Tibial artery (tissue), 4 donors: ENCODE measurements at regions not wholly inside any gene's neighbourhood (a gene's known extent, or its start where the extent isn't known, plus 50 kb on each side); places are given as distances from the start of the nearest gene placed in this dataset.

Source experiments
- DNase-seq, 2 donors: peaks; one replicate each; pipeline ENCODE4 v3.0.0-alpha.2; 2019
- H3K27ac ChIP-seq, 2 donors: fragments of 200-600 bp; sonication (generic) in 1 of 2; 1 replicate in 1 of 2; 2 replicates in 1 of 2; pipeline ENCODE4 v1.5.1; 2018 to 2019; ENCODE audit warnings: mild to moderate bottlenecking in 1 of 2
- H3K27me3 ChIP-seq, 2 donors: fragments of 200-600 bp; sonication (generic) in 1 of 2; one replicate each; pipeline versions ENCODE4 v1.5.1 to v1.6.0; 2016 to 2019
- H3K36me3 ChIP-seq, 3 donors: fragments of 200-600 bp; sonication (generic) in 2 of 3; one replicate each; pipeline ENCODE4 v1.5.1; 2016 to 2019; ENCODE audit warnings: mild to moderate bottlenecking in 2 of 3
- H3K4me1 ChIP-seq, 4 donors: fragments of 200-600 bp; sonication (generic) in 2 of 4; 1 replicate in 3 of 4; 2 replicates in 1 of 4; pipeline ENCODE4 v1.5.1; 2016 to 2019
- H3K4me3 ChIP-seq, 2 donors: fragments of 200-600 bp; sonication (generic) in 1 of 2; 1 replicate in 1 of 2; 2 replicates in 1 of 2; pipeline ENCODE4 v1.5.1; 2018 to 2019; ENCODE audit warnings: mild to moderate bottlenecking in 2 of 2
- H3K9me3 ChIP-seq, 3 donors: fragments of 200-600 bp; sonication (generic) in 1 of 3; one replicate each; pipeline ENCODE4 v1.5.1; 2016 to 2019
- intact Hi-C: fragments of 100-400 bp; cut with DNase I; formaldehyde crosslinking; loops from one replicate; pipeline ENCODE4 v1.15.0; 2023; ENCODE audit warnings: low total_unique reads
- TF ChIP-seq, protein P1 (sequence below), 2 experiments: fragments of 200-600 bp in 1 of 2; fragments of 450-650 bp in 1 of 2; IDR thresholded peaks; one replicate each; pipeline ENCODE4 v1.5.1; 2017 to 2019; ENCODE audit warnings: antibody characterized with exemption in 2 of 2, mild to moderate bottlenecking in 1 of 2, moderate library complexity in 1 of 2

DNA sequence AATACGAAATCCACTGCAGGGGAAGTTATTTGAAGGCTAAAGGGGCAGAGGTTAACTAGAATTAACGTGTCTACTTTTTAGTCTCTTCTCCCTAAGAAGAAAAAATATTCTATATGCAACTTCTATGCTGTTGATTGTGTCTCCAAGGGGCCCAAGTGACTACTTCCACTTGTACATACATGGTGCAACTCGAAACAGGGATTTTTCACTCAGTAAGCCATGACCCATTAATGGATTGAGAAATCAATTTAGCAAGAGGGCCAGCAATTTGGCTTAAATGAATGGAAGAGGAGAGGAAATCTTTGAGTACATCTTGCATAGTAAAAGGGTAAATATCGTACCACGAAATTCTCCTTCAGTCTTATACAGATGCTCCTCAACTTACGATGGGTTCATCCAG, 151.1 kb upstream of the HES1 start:
- Histone ChIP-seq H3K4me3 (no peak overlapping the region), H3K36me3 (no peaks in the 10 kb centered on the region), H3K4me1 (peaks cover 0 to 9% (median 5%) of the 10 kb centered on the region in 4 donors), H3K27me3 (peaks cover 0 to 23% of the 10 kb centered on the region in 2 donors), H3K9me3 (no peaks in the 10 kb centered on the region), H3K27ac (no peak overlapping the region)
- DNase-seq = no peak
- TF ChIP-seq, protein P1, sequence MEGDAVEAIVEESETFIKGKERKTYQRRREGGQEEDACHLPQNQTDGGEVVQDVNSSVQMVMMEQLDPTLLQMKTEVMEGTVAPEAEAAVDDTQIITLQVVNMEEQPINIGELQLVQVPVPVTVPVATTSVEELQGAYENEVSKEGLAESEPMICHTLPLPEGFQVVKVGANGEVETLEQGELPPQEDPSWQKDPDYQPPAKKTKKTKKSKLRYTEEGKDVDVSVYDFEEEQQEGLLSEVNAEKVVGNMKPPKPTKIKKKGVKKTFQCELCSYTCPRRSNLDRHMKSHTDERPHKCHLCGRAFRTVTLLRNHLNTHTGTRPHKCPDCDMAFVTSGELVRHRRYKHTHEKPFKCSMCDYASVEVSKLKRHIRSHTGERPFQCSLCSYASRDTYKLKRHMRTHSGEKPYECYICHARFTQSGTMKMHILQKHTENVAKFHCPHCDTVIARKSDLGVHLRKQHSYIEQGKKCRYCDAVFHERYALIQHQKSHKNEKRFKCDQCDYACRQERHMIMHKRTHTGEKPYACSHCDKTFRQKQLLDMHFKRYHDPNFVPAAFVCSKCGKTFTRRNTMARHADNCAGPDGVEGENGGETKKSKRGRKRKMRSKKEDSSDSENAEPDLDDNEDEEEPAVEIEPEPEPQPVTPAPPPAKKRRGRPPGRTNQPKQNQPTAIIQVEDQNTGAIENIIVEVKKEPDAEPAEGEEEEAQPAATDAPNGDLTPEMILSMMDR (IDR thresholded peaks at IDR 0.05) = no peak
- intact Hi-C loops = no loop called here

DNA sequence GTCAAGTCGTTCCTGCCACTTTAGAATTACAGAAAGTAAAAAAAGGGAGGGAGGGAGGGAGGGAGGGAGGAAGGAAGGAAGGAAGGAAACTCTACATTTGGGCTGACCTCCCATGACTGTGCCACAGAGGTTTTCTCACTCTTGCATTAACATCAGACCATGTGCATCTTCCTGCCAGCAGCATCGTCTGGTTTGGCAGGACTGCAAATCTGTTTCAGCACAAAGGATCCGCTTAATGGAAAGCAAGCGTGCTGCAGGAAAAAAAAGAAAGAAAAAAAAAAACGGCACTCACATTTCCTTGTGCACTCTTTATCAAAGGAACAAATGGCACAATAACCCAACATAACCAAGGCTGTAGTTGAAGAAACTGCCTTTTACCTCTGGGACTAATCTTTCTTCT, 148.8 kb upstream of the HES1 start:
- no peaks in the 10 kb centered on the region for H3K9me3 ChIP-seq
- H3K27me3 ChIP-seq = peaks cover 0 to 15% of the 10 kb centered on the region in 2 donors
- H3K4me1 ChIP-seq = peaks cover 0 to 6% (median 0%) of the 10 kb centered on the region in 4 donors
- no peak overlapping the region for H3K27ac ChIP-seq
- no peak for DNase-seq
- no peak overlapping the region for H3K4me3 ChIP-seq
- H3K36me3 ChIP-seq = no peaks in the 10 kb centered on the region
- TF ChIP-seq, protein P1 (IDR thresholded peaks at IDR 0.05) = no peak
- intact Hi-C loops = no loop called here

DNA sequence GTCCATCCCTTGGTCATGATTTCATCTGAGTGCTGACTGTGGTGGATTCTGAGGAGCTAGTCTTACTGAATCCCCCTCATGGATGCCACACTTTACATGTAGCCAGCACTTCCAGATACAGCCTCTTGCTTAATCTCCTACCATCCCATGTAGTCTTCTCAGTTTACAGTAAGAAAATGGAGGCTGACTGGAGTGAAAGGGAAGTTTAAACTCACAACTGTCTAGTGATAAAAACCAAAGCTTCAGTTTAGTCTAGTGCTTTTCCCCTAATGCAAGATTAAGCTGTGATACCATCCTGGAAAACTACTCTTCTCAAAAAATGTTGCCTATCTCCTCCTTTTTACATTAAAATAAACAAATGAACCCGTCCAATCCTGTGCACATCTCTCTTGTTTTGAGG, 146.8 kb upstream of the HES1 start:
- no peak for DNase-seq
- Histone ChIP-seq H3K36me3 (no peaks in the 10 kb centered on the region), H3K4me3 (no peak overlapping the region), H3K27ac (no peak overlapping the region), H3K27me3 (peaks cover 0 to 23% of the 10 kb centered on the region in 2 donors), H3K9me3 (no peaks in the 10 kb centered on the region), H3K4me1 (peaks cover 0 to 4% (median 0%) of the 10 kb centered on the region in 4 donors)
- TF ChIP-seq, protein P1 (IDR thresholded peaks at IDR 0.05) = no peak
- intact Hi-C loops = no loop called here

DNA sequence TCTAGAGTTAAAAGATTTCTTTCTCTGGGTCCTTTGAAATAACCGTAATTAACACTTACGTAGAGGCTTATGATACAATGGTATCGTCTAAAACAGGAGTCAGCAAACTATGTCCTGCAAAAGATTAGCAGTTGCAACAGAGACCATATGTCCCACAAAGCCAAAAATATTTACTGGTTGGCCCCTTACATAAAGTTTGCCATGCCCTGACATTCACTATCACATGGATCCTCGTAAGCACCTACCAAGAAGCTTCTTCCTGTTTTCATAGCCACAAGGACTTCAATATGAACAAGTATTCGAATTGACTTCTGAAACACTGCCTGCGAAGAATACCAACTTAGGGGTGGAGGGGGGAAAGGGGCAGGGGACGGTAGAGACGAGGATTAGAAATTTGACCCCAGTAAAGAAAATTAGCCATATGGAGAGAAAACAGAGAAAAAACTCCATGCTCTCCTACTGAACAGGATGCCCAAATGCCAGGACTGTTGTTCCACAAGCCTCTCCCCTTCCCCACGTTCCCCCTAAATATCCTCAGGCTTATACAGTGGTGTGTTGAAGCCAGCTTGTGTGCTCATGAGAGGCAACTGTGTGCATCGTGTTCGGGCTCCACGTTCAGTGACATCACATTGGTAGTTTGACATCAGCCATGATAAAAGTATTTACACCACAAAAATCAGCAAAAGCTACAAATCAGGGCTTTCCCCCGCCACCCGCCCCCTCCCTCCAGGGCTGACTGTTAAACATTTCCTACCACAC, 144.1 kb upstream of the HES1 start:
- Histone ChIP-seq H3K27me3 (peaks cover 0 to 32% of the 10 kb centered on the region in 2 donors), H3K4me1 (peaks cover 0 to 5% (median 3%) of the 10 kb centered on the region in 4 donors), H3K4me3 (no peak overlapping the region), H3K27ac (no peak overlapping the region), H3K36me3 (no peaks in the 10 kb centered on the region), H3K9me3 (no peaks in the 10 kb centered on the region)
- intact Hi-C loops = no loop called here
- TF ChIP-seq, protein P1 (IDR thresholded peaks at IDR 0.05) = no peak
- DNase-seq = no peak

DNA sequence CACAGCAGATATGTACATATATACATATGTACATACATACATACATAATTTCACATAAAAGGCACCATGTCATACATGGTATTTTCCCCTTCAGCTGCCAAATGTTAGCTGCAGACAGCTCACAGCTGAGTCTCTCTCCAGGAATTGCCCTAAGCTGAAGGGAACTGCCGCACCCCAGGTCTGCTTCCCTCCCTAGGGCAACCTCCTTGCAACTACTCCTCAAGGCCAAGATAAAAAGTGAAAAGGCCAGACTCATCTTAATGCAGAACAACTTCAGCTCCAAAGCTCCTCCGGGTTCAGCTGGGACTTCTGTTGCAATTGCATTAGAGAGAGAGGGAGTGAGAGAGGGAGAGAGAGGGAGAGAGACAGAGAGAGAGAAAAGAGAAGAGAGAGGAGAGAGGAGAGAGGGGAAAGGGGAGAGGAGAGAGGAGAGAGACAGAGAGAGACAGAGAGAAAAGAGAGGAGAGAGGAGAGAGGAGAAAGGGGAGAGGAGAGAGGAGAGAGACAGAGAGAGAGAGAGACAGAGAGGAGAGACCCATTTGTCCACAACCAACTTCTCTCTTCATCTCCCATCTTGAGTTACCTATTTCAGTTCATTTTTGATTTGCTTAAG, 143.4 kb upstream of the HES1 start:
- TF ChIP-seq, protein P1 (IDR thresholded peaks at IDR 0.05) = no peak
- H3K36me3 ChIP-seq = no peaks in the 10 kb centered on the region
- no peak for DNase-seq
- peaks cover 0 to 29% of the 10 kb centered on the region in 2 donors for H3K27me3 ChIP-seq
- no peak overlapping the region for H3K27ac ChIP-seq
- intact Hi-C loops = no loop called here
- no peaks in the 10 kb centered on the region for H3K9me3 ChIP-seq
- no peak overlapping the region for H3K4me3 ChIP-seq
- peaks cover 0 to 12% (median 9%) of the 10 kb centered on the region in 4 donors for H3K4me1 ChIP-seq
